Spleen (tissue), 11 donors: ENCODE measurements at regions not wholly inside any gene's neighbourhood (a gene's known extent, or its start where the extent isn't known, plus 50 kb on each side); places are given as distances from the start of the nearest gene placed in this dataset.

Experiments used
- DNase-seq: peaks from one replicate; pipeline ENCODE4 v3.0.0-alpha.2; 2020
- H3K27ac ChIP-seq, 8 donors: fragments of 200-600 bp; sonication (generic) in 7 of 8; 1 replicate in 4 of 8; 2 replicates in 4 of 8; pipeline versions ENCODE4 v1.5.0 to v1.8.0; 2016 to 2021; ENCODE audit warnings: inconsistent platforms in 4 of 8, mild to moderate bottlenecking in 4 of 8, moderate library complexity in 1 of 8
- H3K27me3 ChIP-seq, 7 donors: fragments of 200-600 bp; sonication (generic) in 6 of 7; replicated peaks in 1 of 7; 1 replicate in 4 of 7; 2 replicates in 3 of 7; pipeline versions ENCODE4 v1.5.0 to v1.8.0; 2016 to 2021; ENCODE audit warnings: inconsistent platforms in 3 of 7, mild to moderate bottlenecking in 1 of 7
- H3K36me3 ChIP-seq, 6 donors: fragments of 200-600 bp; sonication (generic) in 5 of 6; 1 replicate in 4 of 6; 2 replicates in 2 of 6; pipeline versions ENCODE4 v1.5.0 to v1.8.0; 2016 to 2021; ENCODE audit warnings: inconsistent platforms in 2 of 6
- H3K4me1 ChIP-seq, 6 donors: fragments of 200-600 bp; sonication (generic) in 5 of 6; 1 replicate in 3 of 6; 2 replicates in 3 of 6; pipeline versions ENCODE4 v1.5.0 to v1.8.0; 2016 to 2021; ENCODE audit warnings: inconsistent platforms in 3 of 6
- H3K4me3 ChIP-seq, 8 donors: fragments of 200-600 bp; sonication (generic) in 7 of 8; 1 replicate in 4 of 8; 2 replicates in 4 of 8; pipeline versions ENCODE4 v1.5.0 to v1.8.0; 2016 to 2021; ENCODE audit warnings: inconsistent platforms in 4 of 8, mild to moderate bottlenecking in 4 of 8, moderate library complexity in 2 of 8
- H3K9me3 ChIP-seq, 8 donors: fragments of 200-600 bp; sonication (generic) in 7 of 8; 1 replicate in 4 of 8; 2 replicates in 4 of 8; pipeline versions ENCODE4 v1.5.0 to v1.8.0; 2016 to 2021; ENCODE audit warnings: inconsistent platforms in 4 of 8
- CTCF ChIP-seq, 11 experiments: fragments of 200-600 bp in 7 of 11; fragments of 450-650 bp in 4 of 11; sonication (generic) in 4 of 11; IDR thresholded peaks in 8 of 11; conservative IDR thresholded peaks in 3 of 11; 1 replicate in 7 of 11; 2 replicates in 4 of 11; pipeline versions ENCODE4 v1.4.0 to v1.8.0; 2016 to 2021; ENCODE audit warnings: antibody characterized with exemption in 11 of 11, inconsistent platforms in 4 of 11, mild to moderate bottlenecking in 1 of 11
- POLR2A ChIP-seq, 3 donors: fragments of 450-650 bp; IDR thresholded peaks; one replicate each; pipeline ENCODE4 v1.5.1; 2017; ENCODE audit warnings: antibody characterized with exemption in 3 of 3, mild to moderate bottlenecking in 1 of 3
- POLR2AphosphoS5 ChIP-seq, 3 donors: sonication (generic); formaldehyde crosslinking; IDR thresholded peaks; one replicate each; pipeline ENCODE4 v1.5.1; 2017; ENCODE audit warnings: antibody characterized with exemption in 3 of 3
- whole genome bisulfite sequencing, 5 donors: extraction: QIAGEN DNeasy Blood & Tissue Kit in 3 of 5; methylation state at CpG; one replicate each; pipeline versions ENCODE4 v1.1.5 to v1.1.7; 2013 to 2018; 5-methylcytosine and 5-hydroxymethylcytosine counted together
- intact Hi-C: fragments of 100-400 bp; cut with DNase I; formaldehyde crosslinking; loops from one replicate; pipeline ENCODE4 v1.15.0; 2023; ENCODE audit warnings: low total_unique reads
- donor health status: healthy with polysubstance abuse.
- donor health status: DM: no; HTN: no; CAD: no; lungs with moderate emphysema.
- donor health status: DM: no; HTN: no; CAD: no.
- donor health status: Bipolar disorder and iron deficiency.
- donor health status: healthy.
- donor health status: DM: no; HTN: no; CAD: no.
- donor health status: DM: yes; HTN: yes; CAD: no.

GRCh38 chr4:27368781-27369180 lies 508.1 kb downstream of the STIM2 start:
- Histone ChIP-seq H3K36me3 (no peaks in the 10 kb centered on the region), H3K27ac (no peak overlapping the region)
- intact Hi-C loops: no loop called here

GRCh38 chr4:27381815-27382214 lies 521.2 kb downstream of the STIM2 start:
- intact Hi-C loops: no loop called here
- H3K36me3 ChIP-seq: no peaks in the 10 kb centered on the region
- H3K27ac ChIP-seq: no peak overlapping the region
- no peaks in the 10 kb centered on the region for H3K4me1 ChIP-seq
- H3K27me3 ChIP-seq: no peaks in the 10 kb centered on the region
- H3K9me3 ChIP-seq: peaks cover 0 to 11% (median 0%) of the 10 kb centered on the region in 8 donors
- no peak for TF ChIP-seq CTCF (IDR thresholded peaks at IDR 0.05 in 8 of 11, conservative IDR thresholded peaks at IDR 0.05 in 3 of 11)
- no peak for TF ChIP-seq POLR2A (IDR thresholded peaks at IDR 0.05)
- TF ChIP-seq POLR2AphosphoS5 (IDR thresholded peaks at IDR 0.05): no peak
- DNase-seq: no peak
- no peak overlapping the region for H3K4me3 ChIP-seq
- WGBS, 5 donors: 79 to 90% (median 84%) methylated on average over 4 of the region's 4 CpGs

More at GRCh38 chr4:27368781-27369180, 508.1 kb downstream of the STIM2 start:
- WGBS, 5 donors: 46 to 79% (median 76%) methylated on average over 1 of the region's 1 CpG
- Histone ChIP-seq H3K4me3 (no peak overlapping the region), H3K4me1 (no peaks in the 10 kb centered on the region), H3K9me3 (no peaks in the 10 kb centered on the region), H3K27me3 (no peaks in the 10 kb centered on the region)
- TF ChIP-seq POLR2AphosphoS5 (IDR thresholded peaks at IDR 0.05) (no peak), CTCF (IDR thresholded peaks at IDR 0.05 in 8 of 11, conservative IDR thresholded peaks at IDR 0.05 in 3 of 11) (no peak), POLR2A (IDR thresholded peaks at IDR 0.05) (no peak)
- DNase-seq: no peak

- no peaks in the 10 kb centered on the region for H3K27me3 ChIP-seq
- H3K9me3 ChIP-seq: peaks cover 0 to 2% (median 0%) of the 10 kb centered on the region in 8 donors
- H3K36me3 ChIP-seq: no peaks in the 10 kb centered on the region
- DNase-seq: no peak
- no peaks in the 10 kb centered on the region for H3K4me1 ChIP-seq
- WGBS, 5 donors: 43 to 90% (median 65%) methylated on average over 1 of the region's 1 CpG
- no peak overlapping the region for H3K27ac ChIP-seq
- TF ChIP-seq POLR2A (IDR thresholded peaks at IDR 0.05) (no peak), CTCF (IDR thresholded peaks at IDR 0.05 in 8 of 11, conservative IDR thresholded peaks at IDR 0.05 in 3 of 11) (no peak), POLR2AphosphoS5 (IDR thresholded peaks at IDR 0.05) (no peak)
- no peak overlapping the region for H3K4me3 ChIP-seq
- intact Hi-C loops: no loop called here
Observed at GRCh38 chr4:27387711-27388110, 527.1 kb downstream of the STIM2 start.

GRCh38 chr4:27397886-27398285 lies 537.2 kb downstream of the STIM2 start:
- peaks cover 0 to 36% (median 7%) of the 10 kb centered on the region in 8 donors for H3K9me3 ChIP-seq
- no peak for TF ChIP-seq CTCF (IDR thresholded peaks at IDR 0.05 in 8 of 11, conservative IDR thresholded peaks at IDR 0.05 in 3 of 11)
- TF ChIP-seq POLR2AphosphoS5 (IDR thresholded peaks at IDR 0.05): no peak
- TF ChIP-seq POLR2A (IDR thresholded peaks at IDR 0.05): no peak
- H3K36me3 ChIP-seq: no peaks in the 10 kb centered on the region
- H3K4me3 ChIP-seq: no peak overlapping the region
- intact Hi-C loops: no loop called here
- no peaks in the 10 kb centered on the region for H3K27me3 ChIP-seq
- no peak overlapping the region for H3K27ac ChIP-seq
- no peak for DNase-seq
- H3K4me1 ChIP-seq: no peaks in the 10 kb centered on the region
- 59 to 81% (median 62%) methylated on average over 1 of the region's 1 CpG for WGBS, 5 donors
